ENCODE measurements at regions not wholly inside any gene's neighbourhood (a gene's known extent, or its start where the extent isn't known, plus 50 kb on each side); places are given as distances from the start of the nearest gene placed in this dataset.
"Not testable (repeated sequence)": the region's sequence is repeated elsewhere in the genome, so short reads cannot be mapped to it uniquely, and the experiment has no call there.

DNA sequence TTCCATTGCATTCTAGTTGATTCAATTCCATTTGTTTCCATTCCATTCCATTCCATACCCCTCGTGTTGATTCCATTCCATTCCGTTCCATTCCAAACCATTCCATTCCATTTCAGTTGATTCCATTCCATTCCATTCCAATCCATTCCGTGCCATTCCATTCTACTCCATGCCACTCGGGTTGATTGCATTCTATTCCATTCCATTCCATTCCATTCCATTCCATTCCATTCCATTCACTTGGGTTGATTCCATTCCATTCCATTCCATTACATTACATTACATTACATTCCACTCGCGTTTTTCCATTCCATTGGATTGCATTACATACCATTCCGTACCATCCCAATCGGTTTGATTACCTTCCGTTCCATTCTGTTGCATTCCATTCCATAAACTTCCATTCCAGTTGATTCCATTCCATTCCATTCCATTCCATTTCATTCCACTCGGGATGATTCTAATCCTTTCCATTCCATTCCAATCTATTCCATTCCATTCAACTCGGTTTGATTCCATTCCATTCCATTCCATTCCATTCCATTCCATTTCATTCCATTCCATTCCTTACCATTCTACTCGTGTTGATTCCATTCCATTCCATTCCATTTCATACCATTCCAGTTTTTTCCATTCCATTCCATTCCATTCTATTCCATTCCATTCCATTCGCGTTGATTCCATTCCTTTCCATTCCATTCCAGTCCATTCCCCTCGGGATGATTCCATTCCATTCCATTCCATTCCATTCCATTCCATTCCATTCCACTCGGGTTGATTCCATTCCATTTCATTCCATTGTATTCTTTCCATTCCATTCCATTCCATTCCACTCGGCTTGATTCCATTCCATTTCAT, 1140.4 kb downstream of the RPIA start:
- Mint-ChIP-seq H3K4me1 (ENCODE audit: low read depth, unreplicated experiment) (no peaks in the 10 kb centered on the region), H3K27me3 (ENCODE audit: unreplicated experiment) (peaks cover 21% of the 10 kb centered on the region), H3K9me3 (ENCODE audit: unreplicated experiment) (peaks cover 34% of the 10 kb centered on the region), H3K4me3 (ENCODE audit: unreplicated experiment) (no peak overlapping the region), H3K27ac (ENCODE audit: unreplicated experiment) (no peak overlapping the region), H3K36me3 (ENCODE audit: unreplicated experiment) (peaks cover 20% of the 10 kb centered on the region)
- no peak for DNase-seq
- TF ChIP-seq CTCF (IDR thresholded peaks at IDR 0.05; ENCODE audit: partially characterized antibody, unreplicated experiment), result no peak

DNA sequence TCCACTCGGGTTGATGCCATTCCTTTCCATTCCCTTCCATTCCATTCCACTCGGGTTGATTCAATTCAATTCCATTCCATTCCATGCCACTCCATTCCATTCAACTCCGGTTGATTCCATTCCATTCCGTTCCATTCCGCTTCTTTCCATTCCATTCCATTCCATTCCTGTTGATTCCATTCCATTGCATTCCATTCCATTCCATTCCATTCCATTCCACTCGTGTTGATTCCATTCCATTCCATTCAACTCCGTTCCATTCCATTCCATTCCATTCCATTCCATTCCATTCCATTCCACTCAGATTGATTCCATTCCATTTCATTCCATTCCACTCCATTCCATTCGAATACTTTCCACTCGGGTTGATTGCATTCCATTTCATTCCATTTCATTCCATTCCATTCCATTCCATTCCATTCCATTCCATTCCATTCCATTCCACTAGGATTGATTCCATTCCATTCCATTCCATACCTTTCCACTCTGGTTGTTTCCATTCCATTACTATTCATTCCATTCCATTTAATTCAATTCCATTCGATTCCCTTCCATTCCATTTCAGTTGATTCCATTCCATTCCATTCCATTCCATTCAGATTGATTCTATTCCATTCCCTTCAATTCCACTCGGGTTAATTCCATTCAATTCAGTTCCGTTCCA, 1141.8 kb downstream of the RPIA start:
- DNase-seq, result no peak
- Mint-ChIP-seq H3K4me1 (ENCODE audit: low read depth, unreplicated experiment) (no peaks in the 10 kb centered on the region), H3K27ac (ENCODE audit: unreplicated experiment) (no peak overlapping the region), H3K9me3 (ENCODE audit: unreplicated experiment) (peaks cover 40% of the 10 kb centered on the region), H3K27me3 (ENCODE audit: unreplicated experiment) (peaks cover 25% of the 10 kb centered on the region), H3K4me3 (ENCODE audit: unreplicated experiment) (no peak overlapping the region), H3K36me3 (ENCODE audit: unreplicated experiment) (peaks cover 15% of the 10 kb centered on the region)
- TF ChIP-seq CTCF (IDR thresholded peaks at IDR 0.05; ENCODE audit: partially characterized antibody, unreplicated experiment), result no peak

DNA sequence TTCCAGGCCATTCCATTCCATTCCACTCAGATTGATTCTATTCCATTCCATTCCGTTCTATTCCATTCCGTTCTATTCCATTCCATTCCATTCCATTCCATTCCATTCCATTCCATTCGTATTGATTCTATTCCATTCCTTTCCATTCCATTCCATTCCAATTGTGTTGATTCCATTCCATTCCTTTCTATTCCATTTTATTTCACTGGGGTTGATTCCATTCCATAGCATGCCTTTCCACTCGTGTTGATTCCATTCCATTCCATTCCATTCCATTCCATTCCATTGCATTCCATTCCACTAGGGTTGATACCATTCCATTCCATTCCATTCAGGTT, 1142.3 kb downstream of the RPIA start:
- DNase-seq, result no peak
- H3K27ac Mint-ChIP-seq (ENCODE audit: unreplicated experiment), result no peak overlapping the region
- H3K9me3 Mint-ChIP-seq (ENCODE audit: unreplicated experiment), result peaks cover 45% of the 10 kb centered on the region
- no peak for TF ChIP-seq CTCF (IDR thresholded peaks at IDR 0.05; ENCODE audit: partially characterized antibody, unreplicated experiment)
- peaks cover 29% of the 10 kb centered on the region for H3K27me3 Mint-ChIP-seq (ENCODE audit: unreplicated experiment)
- peaks cover 15% of the 10 kb centered on the region for H3K36me3 Mint-ChIP-seq (ENCODE audit: unreplicated experiment)
- no peak overlapping the region for H3K4me3 Mint-ChIP-seq (ENCODE audit: unreplicated experiment)
- no peaks in the 10 kb centered on the region for H3K4me1 Mint-ChIP-seq (ENCODE audit: low read depth, unreplicated experiment)

DNA sequence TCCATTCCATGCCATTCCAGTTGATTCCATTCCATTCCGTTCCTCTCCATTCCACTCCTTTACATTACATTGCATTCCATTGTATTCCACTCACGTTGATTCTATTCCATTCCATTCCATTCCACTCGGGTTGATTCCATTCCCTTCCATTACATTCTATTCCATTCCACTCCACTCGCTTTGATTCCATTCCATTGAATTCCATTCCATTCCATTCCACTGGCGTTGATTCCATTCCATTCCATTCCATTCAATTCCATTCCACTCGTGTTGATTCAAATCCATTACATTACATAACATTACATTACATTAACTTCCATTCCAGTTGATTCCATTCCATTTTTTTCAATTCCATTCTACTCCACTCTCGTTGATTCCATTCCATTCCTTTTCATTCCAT, 1142.8 kb downstream of the RPIA start:
- H3K27ac Mint-ChIP-seq (ENCODE audit: unreplicated experiment), result no peak overlapping the region
- no peak for DNase-seq
- H3K9me3 Mint-ChIP-seq (ENCODE audit: unreplicated experiment), result peaks cover 46% of the 10 kb centered on the region
- H3K4me3 Mint-ChIP-seq (ENCODE audit: unreplicated experiment), result no peak overlapping the region
- peaks cover 11% of the 10 kb centered on the region for H3K36me3 Mint-ChIP-seq (ENCODE audit: unreplicated experiment)
- no peaks in the 10 kb centered on the region for H3K4me1 Mint-ChIP-seq (ENCODE audit: low read depth, unreplicated experiment)
- peaks cover 25% of the 10 kb centered on the region for H3K27me3 Mint-ChIP-seq (ENCODE audit: unreplicated experiment)
- no peak for TF ChIP-seq CTCF (IDR thresholded peaks at IDR 0.05; ENCODE audit: partially characterized antibody, unreplicated experiment)

DNA sequence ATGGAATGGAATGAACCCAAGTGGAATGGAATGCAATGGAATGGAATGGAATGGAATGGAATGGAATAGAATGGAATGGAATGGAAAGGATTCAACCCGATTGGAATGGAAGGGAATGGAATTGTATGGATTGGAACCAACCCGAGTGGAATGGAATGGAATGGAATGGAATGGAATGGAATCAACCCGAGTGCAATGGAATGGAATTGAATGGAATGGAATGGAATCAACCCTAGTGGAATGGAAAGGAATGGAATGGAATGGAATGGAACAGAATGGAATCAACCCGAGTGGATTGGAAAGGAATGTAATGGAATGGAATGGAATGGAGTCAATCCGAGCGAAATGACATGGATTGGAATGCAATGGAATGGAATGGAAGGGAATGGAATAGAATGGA, 1144.9 kb downstream of the RPIA start:
- H3K36me3 Mint-ChIP-seq (ENCODE audit: unreplicated experiment); H3K27ac Mint-ChIP-seq (ENCODE audit: unreplicated experiment); H3K4me1 Mint-ChIP-seq (ENCODE audit: low read depth, unreplicated experiment); DNase-seq; H3K4me3 Mint-ChIP-seq (ENCODE audit: unreplicated experiment): not testable (repeated sequence)
- Mint-ChIP-seq H3K27me3 (ENCODE audit: unreplicated experiment) (peaks cover 26% of the 10 kb centered on the region), H3K9me3 (ENCODE audit: unreplicated experiment) (peaks cover 44% of the 10 kb centered on the region)
